GM19397 (cell line): ENCODE measurements at regions not wholly inside any gene's neighbourhood (a gene's known extent, or its start where the extent isn't known, plus 50 kb on each side); places are given as distances from the start of the nearest gene placed in this dataset.

Experiments
- ATAC-seq: cut with Tn5 transposase; IDR thresholded peaks from one replicate; pipeline ENCODE4 v1.9.1; 2021; ENCODE audit warnings: mild to moderate bottlenecking, moderate library complexity; ENCODE audit not compliant: unreplicated experiment

- no peak for ATAC-seq
Observed at GRCh38 chr5:106940301-106940846, 730.4 kb downstream of the EFNA5 start.

- no peak for ATAC-seq
Observed at GRCh38 chr5:106923409-106923808, 747.3 kb downstream of the EFNA5 start.

GRCh38 chr5:106921567-106921966 is 749.2 kb downstream of the EFNA5 start:
- no peak for ATAC-seq

GRCh38 chr5:106910486-106910885 is 760.3 kb downstream of the EFNA5 start:
- no peak for ATAC-seq

GRCh38 chr5:106909716-106910115 is 761.0 kb downstream of the EFNA5 start:
- ATAC-seq = no peak

GRCh38 chr5:106907979-106908378 is 762.8 kb downstream of the EFNA5 start:
- no peak for ATAC-seq

- ATAC-seq = no peak
Observed at GRCh38 chr5:106906199-106906598, 764.5 kb downstream of the EFNA5 start.

- ATAC-seq = no peak
Observed at GRCh38 chr5:106894964-106895363, 775.8 kb downstream of the EFNA5 start.

- ATAC-seq = no peak
Observed at GRCh38 chr5:106882035-106882434, 788.7 kb downstream of the EFNA5 start.

GRCh38 chr5:106880656-106881055 is 790.1 kb downstream of the EFNA5 start:
- no peak for ATAC-seq

- ATAC-seq = no peak
Observed at GRCh38 chr5:106877881-106878280, 792.9 kb downstream of the EFNA5 start.

GRCh38 chr5:106876665-106877194 is 794.0 kb downstream of the EFNA5 start:
- ATAC-seq = no peak

- peak; percentile 7 for ATAC-seq
Observed at GRCh38 chr5:106876298-106876622, 794.5 kb downstream of the EFNA5 start.

- ATAC-seq = peak; percentile 87
Observed at GRCh38 chr5:106875591-106876297, 795.0 kb downstream of the EFNA5 start.

- no peak for ATAC-seq
Observed at GRCh38 chr5:106874974-106875373, 795.8 kb downstream of the EFNA5 start.

- ATAC-seq = no peak
Observed at GRCh38 chr5:106874531-106874930, 796.2 kb downstream of the EFNA5 start.

- no peak for ATAC-seq
Observed at GRCh38 chr5:106873568-106873967, 797.2 kb downstream of the EFNA5 start.

GRCh38 chr5:106865279-106865678 is 805.5 kb downstream of the EFNA5 start:
- ATAC-seq = no peak

- ATAC-seq = no peak
Observed at GRCh38 chr5:106862450-106863193, 808.1 kb downstream of the EFNA5 start.

GRCh38 chr5:106860398-106861044 is 810.2 kb downstream of the EFNA5 start:
- ATAC-seq = peak; percentile 54

GRCh38 chr5:106858616-106859015 is 812.1 kb downstream of the EFNA5 start:
- no peak for ATAC-seq
